CD4-positive, alpha-beta T cell treated with Interleukin-2 at 100 ng/mL for 4 hours (primary cell): ENCODE measurements at regions not wholly inside any gene's neighbourhood (a gene's known extent, or its start where the extent isn't known, plus 50 kb on each side); places are given as distances from the start of the nearest gene placed in this dataset.

Source experiments
- DNase-seq: peaks from one replicate; pipeline ENCODE4 v3.0.0-alpha.2; 2020; ENCODE audit warnings: low spot score

GRCh38 chr7:41832941-41833340 is 130.1 kb upstream of the INHBA start:
- DNase-seq: no peak

GRCh38 chr7:41830271-41830670 is 127.4 kb upstream of the INHBA start:
- DNase-seq: no peak

GRCh38 chr7:41828911-41829310 is 126.0 kb upstream of the INHBA start:
- no peak for DNase-seq

- DNase-seq: no peak
These were observed 123.8 kb upstream of the INHBA start for GRCh38 chr7:41826641-41827040.

- DNase-seq: no peak
These were observed 123.1 kb upstream of the INHBA start for GRCh38 chr7:41825927-41826480.

GRCh38 chr7:41824284-41824683 is 121.4 kb upstream of the INHBA start:
- no peak for DNase-seq

- DNase-seq: no peak
These were observed 119.4 kb upstream of the INHBA start for GRCh38 chr7:41822259-41822817.

GRCh38 chr7:41821521-41822213 is 118.8 kb upstream of the INHBA start:
- DNase-seq: no peak

GRCh38 chr7:41820111-41820671 is 117.3 kb upstream of the INHBA start:
- DNase-seq: no peak

GRCh38 chr7:41819645-41820044 is 116.8 kb upstream of the INHBA start:
- no peak for DNase-seq

- DNase-seq: no peak
These were observed 116.0 kb upstream of the INHBA start for GRCh38 chr7:41818765-41819398.

GRCh38 chr7:41817386-41817785 is 114.5 kb upstream of the INHBA start:
- DNase-seq: peak; percentile 24

GRCh38 chr7:41816111-41816510 is 113.2 kb upstream of the INHBA start:
- DNase-seq: no peak

- no peak for DNase-seq
These were observed 112.0 kb upstream of the INHBA start for GRCh38 chr7:41814888-41815287.

GRCh38 chr7:41813286-41813685 is 110.4 kb upstream of the INHBA start:
- DNase-seq: no peak

- no peak for DNase-seq
These were observed 109.1 kb upstream of the INHBA start for GRCh38 chr7:41811941-41812340.

GRCh38 chr7:41809940-41810576 is 107.2 kb upstream of the INHBA start:
- no peak for DNase-seq

GRCh38 chr7:41809529-41809939 is 106.6 kb upstream of the INHBA start:
- no peak for DNase-seq

- no peak for DNase-seq
These were observed 106.2 kb upstream of the INHBA start for GRCh38 chr7:41809116-41809515.

GRCh38 chr7:41808541-41808940 is 105.7 kb upstream of the INHBA start:
- DNase-seq: no peak

- DNase-seq: no peak
These were observed 100.7 kb upstream of the INHBA start for GRCh38 chr7:41803569-41803968.

GRCh38 chr7:41796331-41796730 is 93.4 kb upstream of the INHBA start:
- DNase-seq: no peak
